ENCODE measurements at regions not wholly inside any gene's neighbourhood (a gene's known extent, or its start where the extent isn't known, plus 50 kb on each side); places are given as distances from the start of the nearest gene placed in this dataset.
"Not testable (repeated sequence)": the region's sequence is repeated elsewhere in the genome, so short reads cannot be mapped to it uniquely, and the experiment has no call there.

GRCh38 chr18:34529358-34530335 lies 180.5 kb upstream of the DTNA start:
- DNase-seq, result no peak

DNA sequence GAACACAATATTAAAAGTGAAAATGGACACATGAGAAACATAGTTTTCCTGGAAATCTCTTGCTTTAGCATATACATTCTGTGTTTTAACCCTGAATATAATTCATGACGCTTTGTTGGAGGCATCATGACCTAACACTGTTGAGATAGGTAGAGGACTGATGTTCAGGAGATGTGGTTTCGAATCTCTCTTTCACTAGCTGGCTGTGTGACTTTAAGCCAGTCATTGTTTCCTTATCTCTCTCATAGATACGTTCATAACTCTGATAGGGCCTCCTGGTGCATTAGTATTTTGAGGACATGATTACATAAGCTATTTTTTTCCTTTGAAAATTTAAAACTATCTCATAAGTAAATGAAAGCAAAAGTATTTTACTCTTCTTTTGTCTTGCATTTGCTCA lies 179.0 kb upstream of the DTNA start:
- no peak for DNase-seq

GRCh38 chr18:34534642-34535041 lies 175.5 kb upstream of the DTNA start:
- DNase-seq, result not testable (repeated sequence)

DNA sequence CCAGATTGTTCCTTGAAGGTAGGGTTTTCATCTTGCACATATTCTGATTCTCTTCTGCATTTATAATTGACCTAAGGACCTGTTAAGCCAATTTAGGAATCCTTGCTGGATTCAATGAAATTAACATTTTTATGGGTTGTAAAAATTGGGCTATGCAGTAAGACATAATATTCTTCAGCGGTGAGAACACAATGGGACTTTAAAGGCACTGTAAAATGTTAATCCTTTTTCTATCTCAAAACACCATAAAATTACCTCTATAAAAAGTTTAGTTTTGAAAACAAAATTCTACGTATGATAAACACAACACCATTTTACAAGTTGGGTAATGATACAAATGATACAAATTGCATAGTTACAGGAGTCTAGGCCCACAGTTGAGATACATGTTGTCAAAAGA lies 169.2 kb upstream of the DTNA start:
- no peak for DNase-seq

DNA sequence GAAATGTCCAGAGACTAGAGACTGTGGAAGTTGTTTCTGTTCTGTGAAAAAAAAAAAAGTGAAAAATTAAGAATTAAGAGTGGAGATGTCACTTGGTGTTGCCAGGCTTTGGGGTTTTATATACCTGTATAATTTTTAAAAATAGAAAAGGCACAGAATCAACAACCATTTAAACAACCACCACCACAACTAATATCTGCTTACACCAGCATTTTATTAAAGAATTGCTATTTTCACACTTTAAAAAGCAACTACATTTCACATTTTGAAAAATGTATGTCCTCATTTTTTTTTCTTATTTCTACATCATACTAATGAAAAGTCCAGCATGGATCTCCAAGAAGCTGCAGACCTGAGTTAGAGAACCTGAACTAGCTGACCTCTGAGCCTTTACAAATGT lies 167.5 kb upstream of the DTNA start:
- no peak for DNase-seq

DNA sequence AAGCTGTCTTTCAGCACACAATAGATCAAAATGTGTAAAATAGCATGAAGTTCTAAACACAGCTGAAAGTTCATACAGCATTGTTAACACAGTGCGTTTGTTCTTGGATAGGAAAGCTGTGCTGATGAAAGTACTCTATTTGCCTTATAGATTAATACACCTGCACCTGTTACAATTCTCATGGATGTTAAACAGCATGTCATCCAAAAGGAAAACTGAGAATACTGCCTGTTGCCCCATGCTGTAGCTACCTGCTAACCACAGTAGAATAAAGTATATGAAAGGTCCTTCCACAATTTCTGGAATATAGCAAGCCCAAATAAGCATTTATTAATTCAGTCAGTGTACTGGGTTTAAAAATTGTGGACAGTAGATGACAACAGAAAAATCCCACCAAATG lies 166.7 kb upstream of the DTNA start:
- DNase-seq, result no peak

- no peak for DNase-seq
These were observed 166.2 kb upstream of the DTNA start for GRCh38 chr18:34543945-34544344.

DNA sequence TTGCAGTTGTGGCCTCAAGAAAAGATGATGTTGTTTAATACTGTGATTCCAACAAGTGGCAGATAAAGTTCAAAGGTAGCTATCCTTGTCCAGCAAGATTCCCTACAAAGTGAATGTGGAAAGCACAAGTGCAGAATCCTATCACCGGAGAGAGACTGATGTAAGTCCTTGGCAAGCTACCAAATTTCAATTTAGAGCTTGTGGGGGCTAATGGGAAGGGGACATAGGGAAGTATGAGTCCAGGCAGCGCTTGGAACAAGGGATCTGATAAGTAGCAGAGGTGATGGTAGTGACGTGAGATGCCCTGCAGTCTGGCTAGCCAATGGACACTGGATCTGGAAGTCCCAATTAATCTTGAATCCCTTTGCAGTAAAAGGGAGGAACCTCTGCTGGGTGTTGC lies 165.2 kb upstream of the DTNA start:
- no peak for DNase-seq

GRCh38 chr18:34548120-34548972 lies 161.8 kb upstream of the DTNA start:
- DNase-seq, result no peak

- DNase-seq, result no peak
These were observed 161.2 kb upstream of the DTNA start for GRCh38 chr18:34548973-34549294.

DNA sequence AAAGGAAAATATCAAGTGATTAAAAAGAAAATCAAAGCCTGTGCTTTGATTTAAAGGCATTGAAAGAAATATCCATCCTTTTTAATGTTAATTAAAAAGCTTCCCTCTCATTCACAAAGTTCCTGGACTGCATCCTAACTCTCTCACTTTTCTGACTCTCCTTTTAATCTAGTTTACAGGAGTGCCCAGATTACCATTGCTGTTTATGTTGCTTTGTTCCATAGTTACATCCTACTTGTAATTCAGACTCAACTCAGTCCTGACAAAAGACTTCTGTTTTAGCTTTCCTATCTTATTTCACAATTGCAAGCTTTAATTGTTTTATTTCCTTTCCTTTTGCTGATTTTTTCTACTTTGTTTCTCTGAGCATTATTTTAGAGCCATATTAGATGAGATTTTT lies 160.7 kb upstream of the DTNA start:
- no peak for DNase-seq

DNA sequence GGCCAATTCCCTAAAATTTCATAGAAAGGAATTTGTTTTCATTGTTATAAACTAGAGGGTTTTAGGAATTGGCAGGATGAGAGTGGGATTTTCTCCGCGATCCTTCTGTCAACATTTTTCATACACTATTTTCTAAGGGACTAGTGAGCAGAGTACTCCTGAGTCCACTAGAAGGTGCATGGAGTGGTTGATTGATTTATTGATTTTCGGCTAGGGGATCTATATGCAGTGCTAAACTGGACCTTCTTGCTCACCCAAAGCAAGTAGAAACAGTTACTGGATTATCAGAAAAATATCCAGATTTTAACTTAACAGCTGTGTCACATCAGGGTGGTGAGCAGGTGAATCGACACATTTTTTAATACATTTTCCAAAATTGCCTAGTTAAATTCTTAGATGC lies 159.9 kb upstream of the DTNA start:
- DNase-seq, result no peak

GRCh38 chr18:34550902-34551301 lies 159.2 kb upstream of the DTNA start:
- DNase-seq, result no peak

DNA sequence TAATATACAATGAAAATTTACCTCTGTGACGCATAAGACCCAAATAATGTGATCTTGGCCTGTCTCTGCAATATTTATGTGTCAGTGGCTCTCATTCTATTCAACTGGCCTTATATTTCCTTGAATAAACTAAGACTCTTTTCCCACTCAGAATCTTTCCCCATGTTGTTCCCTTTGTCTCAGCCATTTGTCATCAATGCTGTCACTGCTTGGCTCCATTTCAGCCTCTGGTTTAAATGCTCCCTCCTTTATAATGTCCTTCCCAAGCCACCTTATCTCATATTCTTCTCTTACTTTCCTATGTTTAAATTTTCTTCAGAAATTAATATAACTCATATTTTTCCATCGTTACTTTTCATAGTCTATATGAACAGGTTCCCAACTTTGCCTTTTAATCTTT lies 158.3 kb upstream of the DTNA start:
- DNase-seq, result no peak

- no peak for DNase-seq
These were observed 147.7 kb upstream of the DTNA start for GRCh38 chr18:34562252-34562870.

DNA sequence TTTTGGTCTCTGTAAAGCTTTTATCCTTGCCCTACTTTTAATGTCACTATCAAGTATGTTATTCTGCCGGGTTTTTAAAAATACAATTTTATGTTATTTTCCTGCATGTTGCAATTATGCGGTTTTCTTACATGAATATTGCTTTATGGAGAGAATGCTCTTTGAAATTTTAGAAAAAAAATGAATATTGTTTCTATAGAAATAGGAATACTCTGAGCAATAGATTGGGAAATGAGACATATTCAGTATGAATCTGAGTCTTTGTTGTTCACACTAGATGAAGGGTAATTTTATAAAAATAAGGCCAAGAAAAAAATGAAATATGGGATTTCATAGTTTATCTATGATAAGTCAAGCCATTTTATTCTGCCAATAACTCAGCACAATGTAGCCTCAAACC lies 142.2 kb upstream of the DTNA start:
- DNase-seq, result no peak

- no peak for DNase-seq
These were observed 133.5 kb upstream of the DTNA start for GRCh38 chr18:34576622-34577021.

DNA sequence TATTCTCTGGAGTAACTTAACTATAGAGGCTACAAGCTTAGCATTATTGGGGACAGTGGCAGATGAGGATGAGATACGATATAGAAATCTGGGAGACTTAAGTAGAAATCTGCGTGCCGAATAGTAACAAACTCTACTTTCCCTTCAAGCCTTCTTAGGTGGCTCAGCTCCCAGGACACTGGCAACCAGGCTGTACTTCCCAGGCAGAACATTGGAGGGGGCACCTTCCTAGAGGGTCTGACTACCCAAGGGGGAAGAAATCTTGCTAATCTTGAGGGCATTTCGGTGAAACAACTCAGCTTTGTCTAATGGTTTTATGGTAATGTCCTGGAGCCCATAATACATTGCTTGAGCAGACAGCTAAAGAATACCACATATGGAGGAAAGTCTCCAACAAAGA lies 126.2 kb upstream of the DTNA start:
- DNase-seq, result no peak

DNA sequence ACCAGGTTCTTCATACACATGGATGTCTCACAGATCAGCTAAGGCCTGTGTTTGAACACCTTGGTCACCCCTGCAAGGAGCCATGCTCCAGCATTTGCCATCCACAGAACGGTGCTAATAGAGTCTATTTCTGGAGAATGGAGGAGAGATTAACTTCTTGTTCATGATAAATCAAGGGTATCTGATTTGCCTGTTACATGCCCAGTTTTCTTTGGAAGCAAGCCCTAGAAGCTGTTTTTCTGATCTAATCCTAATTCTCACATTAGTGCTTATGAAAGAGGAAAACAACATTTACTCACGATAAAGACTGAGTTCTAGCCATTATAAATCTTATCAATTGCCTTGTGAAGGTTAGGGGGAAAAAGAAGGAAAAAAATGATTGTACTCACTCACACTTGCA lies 119.6 kb upstream of the DTNA start:
- DNase-seq, result no peak

DNA sequence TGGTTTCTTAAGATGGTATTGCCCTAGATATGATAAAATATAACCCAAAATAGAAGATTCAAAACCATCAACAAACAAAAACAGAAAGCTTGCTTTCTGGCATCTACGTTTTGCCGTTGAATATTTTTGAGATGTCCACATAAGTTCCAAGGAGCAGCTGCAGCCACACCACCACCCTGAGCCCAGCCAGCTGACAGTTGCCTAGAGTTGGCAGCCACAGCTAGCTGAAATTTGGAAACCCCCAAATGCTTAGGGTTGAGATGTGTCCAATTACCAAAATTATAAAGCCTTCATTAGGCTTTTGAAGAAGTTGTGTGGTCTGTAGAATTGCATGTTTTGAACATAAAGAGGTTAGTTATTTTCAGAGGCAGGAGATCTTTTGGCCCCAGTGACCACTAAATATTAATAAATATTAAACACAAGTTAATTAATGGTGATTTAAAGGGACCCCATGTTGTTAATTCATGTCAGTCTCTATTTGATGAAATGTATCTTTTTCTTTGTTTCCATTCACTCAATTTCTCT lies 118.1 kb upstream of the DTNA start:
- no peak for DNase-seq

GRCh38 chr18:34592481-34592880 lies 117.6 kb upstream of the DTNA start:
- DNase-seq, result no peak

- no peak for DNase-seq
These were observed 117.1 kb upstream of the DTNA start for GRCh38 chr18:34592961-34593382.

DNA sequence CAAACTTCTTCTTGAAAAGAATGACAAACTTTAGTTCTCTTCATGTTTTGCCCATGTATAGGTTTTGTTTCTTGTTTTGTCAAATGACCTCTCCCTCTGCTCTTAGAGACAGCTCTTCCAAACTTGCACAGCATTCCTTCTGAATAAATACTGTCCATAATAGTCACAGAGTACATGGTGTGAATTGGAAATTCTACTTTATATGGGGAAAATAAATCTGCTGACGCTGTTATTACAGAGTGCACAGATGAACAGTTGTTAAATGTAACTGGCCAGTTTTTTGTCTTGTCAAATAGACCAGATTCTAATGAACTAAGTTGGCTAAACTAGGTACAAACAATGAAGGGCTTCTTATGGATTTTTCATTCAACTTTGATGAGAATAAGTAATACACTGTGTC lies 115.8 kb upstream of the DTNA start:
- DNase-seq, result no peak
